Esophagus muscularis mucosa (tissue), 4 donors: ENCODE measurements at regions not wholly inside any gene's neighbourhood (a gene's known extent, or its start where the extent isn't known, plus 50 kb on each side); places are given as distances from the start of the nearest gene placed in this dataset.

Experiments
- DNase-seq: peaks from one replicate; pipeline ENCODE4 v3.0.0-alpha.2; 2017; ENCODE audit errors: extremely low spot score
- H3K27ac ChIP-seq, 4 donors: fragments of 200-600 bp; sonication (generic); replicated peaks in 1 of 4; 1 replicate in 3 of 4; 2 replicates in 1 of 4; pipeline ENCODE4 v1.5.1; 2016 to 2019; ENCODE audit warnings: mild to moderate bottlenecking in 1 of 4
- H3K27me3 ChIP-seq, 4 donors: fragments of 200-600 bp; sonication (generic); one replicate each; pipeline versions ENCODE4 v1.5.1 to v1.6.0; 2016 to 2019
- H3K36me3 ChIP-seq, 4 donors: fragments of 200-600 bp; sonication (generic); one replicate each; pipeline ENCODE4 v1.5.1; 2016 to 2019
- H3K4me1 ChIP-seq, 4 donors: fragments of 200-600 bp; sonication (generic); one replicate each; pipeline ENCODE4 v1.5.1; 2016 to 2019
- H3K4me3 ChIP-seq, 4 donors: fragments of 200-600 bp; sonication (generic); 1 replicate in 2 of 4; 2 replicates in 2 of 4; pipeline ENCODE4 v1.5.1; 2016 to 2019; ENCODE audit warnings: mild to moderate bottlenecking in 4 of 4, moderate library complexity in 1 of 4
- H3K9me3 ChIP-seq, 4 donors: fragments of 200-600 bp; sonication (generic); 1 replicate in 3 of 4; 2 replicates in 1 of 4; pipeline ENCODE4 v1.5.1; 2016 to 2019
- EP300 ChIP-seq: sonication (generic); formaldehyde crosslinking; IDR thresholded peaks from one replicate; pipeline ENCODE4 v1.6.1; 2017; ENCODE audit warnings: antibody characterized with exemption
- POLR2A ChIP-seq: fragments of 450-650 bp; IDR thresholded peaks from one replicate; pipeline ENCODE4 v1.6.1; 2017; ENCODE audit warnings: antibody characterized with exemption, moderate library complexity, mild to moderate bottlenecking, low read depth
- POLR2AphosphoS5 ChIP-seq, 2 donors: sonication (generic); formaldehyde crosslinking; IDR thresholded peaks; one replicate each; pipeline ENCODE4 v1.6.1; 2017; ENCODE audit warnings: antibody characterized with exemption in 2 of 2
- WGBS: methylation state at CpG from one replicate; pipeline ENCODE4 v1.1.5; 2018; 5-methylcytosine and 5-hydroxymethylcytosine counted together
- intact Hi-C: fragments of 100-400 bp; cut with DNase I; formaldehyde crosslinking; loops from one replicate; pipeline ENCODE4 v1.15.1; 2023
- TF ChIP-seq, protein P1 (sequence below), 3 experiments: fragments of 200-600 bp in 2 of 3; fragments of 450-650 bp in 1 of 3; sonication (generic) in 2 of 3; IDR thresholded peaks; one replicate each; pipeline ENCODE4 v1.5.1; 2017 to 2019; ENCODE audit warnings: antibody characterized with exemption in 3 of 3, mild to moderate bottlenecking in 2 of 3, moderate library complexity in 1 of 3

GRCh38 chr12:77299910-77300669 is 234.7 kb upstream of the E2F7 start:
- Histone ChIP-seq H3K9me3 (no peaks in the 10 kb centered on the region), H3K4me1 (no peaks in the 10 kb centered on the region), H3K27me3 (no peaks in the 10 kb centered on the region), H3K4me3 (no peak overlapping the region), H3K36me3 (no peaks in the 10 kb centered on the region), H3K27ac (no peak overlapping the region)
- TF ChIP-seq EP300 (no peak), POLR2A (no peak), POLR2AphosphoS5 (IDR thresholded peaks at IDR 0.05) (no peak)
- TF ChIP-seq, protein P1, sequence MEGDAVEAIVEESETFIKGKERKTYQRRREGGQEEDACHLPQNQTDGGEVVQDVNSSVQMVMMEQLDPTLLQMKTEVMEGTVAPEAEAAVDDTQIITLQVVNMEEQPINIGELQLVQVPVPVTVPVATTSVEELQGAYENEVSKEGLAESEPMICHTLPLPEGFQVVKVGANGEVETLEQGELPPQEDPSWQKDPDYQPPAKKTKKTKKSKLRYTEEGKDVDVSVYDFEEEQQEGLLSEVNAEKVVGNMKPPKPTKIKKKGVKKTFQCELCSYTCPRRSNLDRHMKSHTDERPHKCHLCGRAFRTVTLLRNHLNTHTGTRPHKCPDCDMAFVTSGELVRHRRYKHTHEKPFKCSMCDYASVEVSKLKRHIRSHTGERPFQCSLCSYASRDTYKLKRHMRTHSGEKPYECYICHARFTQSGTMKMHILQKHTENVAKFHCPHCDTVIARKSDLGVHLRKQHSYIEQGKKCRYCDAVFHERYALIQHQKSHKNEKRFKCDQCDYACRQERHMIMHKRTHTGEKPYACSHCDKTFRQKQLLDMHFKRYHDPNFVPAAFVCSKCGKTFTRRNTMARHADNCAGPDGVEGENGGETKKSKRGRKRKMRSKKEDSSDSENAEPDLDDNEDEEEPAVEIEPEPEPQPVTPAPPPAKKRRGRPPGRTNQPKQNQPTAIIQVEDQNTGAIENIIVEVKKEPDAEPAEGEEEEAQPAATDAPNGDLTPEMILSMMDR (IDR thresholded peaks at IDR 0.05): no peak
- DNase-seq: no peak
- WGBS: 70% methylated on average over 4 of the region's 4 CpGs
- intact Hi-C loops: no loop called here

DNA sequence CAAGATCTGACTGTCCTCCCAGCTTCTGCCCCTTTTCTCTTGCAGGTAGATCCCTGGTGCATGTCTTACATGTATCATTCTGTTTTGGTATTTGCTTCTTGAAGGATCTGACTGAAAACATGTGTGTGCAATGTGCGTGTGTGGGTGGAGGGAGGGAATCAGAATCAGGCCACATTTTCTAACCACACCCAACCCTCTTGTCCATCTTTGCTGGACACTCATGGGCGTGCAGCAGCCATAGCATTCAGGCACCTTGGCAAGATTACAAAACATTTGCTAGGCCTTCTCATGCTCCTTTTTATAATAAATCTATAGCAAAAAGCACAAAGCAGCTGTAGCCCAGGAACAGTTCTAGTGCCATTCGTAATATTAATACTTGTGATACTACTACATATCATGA is 233.6 kb upstream of the E2F7 start:
- intact Hi-C loops: no loop called here
- H3K36me3 ChIP-seq: no peaks in the 10 kb centered on the region

DNA sequence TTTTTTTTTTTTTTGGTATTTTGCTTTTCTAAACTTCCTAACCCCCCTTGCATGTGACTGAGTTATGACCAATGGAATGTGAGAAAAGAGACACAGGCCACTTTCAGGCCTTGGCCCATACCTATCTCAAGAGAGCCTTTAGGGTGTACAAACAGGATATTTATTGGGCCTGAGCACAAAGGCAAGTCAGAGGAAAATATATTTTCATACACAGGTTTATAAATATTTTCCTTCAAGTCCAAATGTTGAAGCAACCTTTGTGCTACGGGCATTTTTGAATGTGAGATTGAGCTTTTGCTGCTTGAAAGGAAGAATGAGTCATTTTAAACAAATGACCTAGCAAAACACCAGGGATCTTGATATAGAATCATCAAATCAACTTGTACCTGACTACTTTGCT is 228.6 kb upstream of the E2F7 start:
- no peak overlapping the region for H3K27ac ChIP-seq
- H3K27me3 ChIP-seq: no peaks in the 10 kb centered on the region
- no peak overlapping the region for H3K4me3 ChIP-seq
- no peaks in the 10 kb centered on the region for H3K9me3 ChIP-seq
- intact Hi-C loops: no loop called here
- H3K4me1 ChIP-seq: no peaks in the 10 kb centered on the region
- no peaks in the 10 kb centered on the region for H3K36me3 ChIP-seq
- WGBS: 92% methylated on average over 1 of the region's 1 CpG
- TF ChIP-seq, protein P1 (IDR thresholded peaks at IDR 0.05): no peak
- TF ChIP-seq POLR2AphosphoS5 (IDR thresholded peaks at IDR 0.05) (no peak), POLR2A (no peak), EP300 (no peak)
- no peak for DNase-seq

More for the DNA sequence above, 233.6 kb upstream of the E2F7 start:
- Histone ChIP-seq H3K27ac (no peak overlapping the region), H3K27me3 (no peaks in the 10 kb centered on the region), H3K4me1 (no peaks in the 10 kb centered on the region), H3K4me3 (no peak overlapping the region), H3K9me3 (no peaks in the 10 kb centered on the region)
- TF ChIP-seq EP300: no peak
- 76% methylated on average over 3 of the region's 3 CpGs for WGBS
- no peak for DNase-seq

DNA sequence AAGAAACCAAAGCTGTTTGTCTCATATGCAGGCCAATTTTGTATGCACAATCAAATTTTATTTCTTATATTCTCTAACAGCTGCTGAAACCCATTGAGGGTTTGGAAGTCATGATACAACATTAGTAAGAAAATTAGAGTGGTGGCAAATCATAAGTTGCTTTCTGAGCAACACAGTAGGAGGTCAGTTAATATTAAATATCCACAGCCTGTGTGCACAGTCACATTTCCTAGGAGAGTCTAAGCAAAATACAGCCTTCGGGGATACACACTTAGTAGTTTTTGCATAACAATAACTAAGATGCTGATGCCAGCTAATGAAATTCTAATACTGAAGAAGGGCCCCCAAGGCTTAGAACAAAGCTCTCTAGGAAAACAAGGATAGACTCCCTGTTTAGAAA is 209.6 kb upstream of the E2F7 start:
- H3K4me3 ChIP-seq: no peak overlapping the region
- H3K36me3 ChIP-seq: no peaks in the 10 kb centered on the region
- intact Hi-C loops: no loop called here
- TF ChIP-seq EP300: no peak
- no peak for TF ChIP-seq POLR2A
- TF ChIP-seq, protein P1 (IDR thresholded peaks at IDR 0.05): no peak
- no peak for TF ChIP-seq POLR2AphosphoS5 (IDR thresholded peaks at IDR 0.05)
- 89% methylated on average over 1 of the region's 1 CpG for WGBS
- no peak for DNase-seq
- no peaks in the 10 kb centered on the region for H3K9me3 ChIP-seq
- H3K27ac ChIP-seq: no peak overlapping the region
- no peaks in the 10 kb centered on the region for H3K4me1 ChIP-seq
- no peaks in the 10 kb centered on the region for H3K27me3 ChIP-seq

DNA sequence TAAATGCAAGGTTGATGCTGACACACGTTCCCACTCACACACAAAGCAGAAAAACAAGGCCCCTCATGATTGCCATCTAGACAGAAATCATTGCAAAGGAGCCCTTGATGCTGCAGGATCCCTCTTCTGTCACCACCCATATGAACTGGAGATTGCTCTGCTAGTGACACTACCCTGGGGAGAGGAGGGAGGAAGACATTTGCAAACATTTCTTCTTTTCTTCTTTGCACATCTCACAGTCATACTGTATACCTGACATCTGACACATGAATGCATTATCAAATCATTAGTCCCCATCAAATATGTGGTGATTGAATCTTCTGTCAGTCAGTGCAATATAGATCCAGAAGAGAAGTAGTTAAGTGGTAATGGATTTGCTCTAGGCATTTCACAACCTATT is 208.5 kb upstream of the E2F7 start:
- Histone ChIP-seq H3K27ac (no peak overlapping the region), H3K9me3 (no peaks in the 10 kb centered on the region), H3K4me1 (no peaks in the 10 kb centered on the region), H3K27me3 (no peaks in the 10 kb centered on the region), H3K4me3 (no peak overlapping the region), H3K36me3 (no peaks in the 10 kb centered on the region)
- intact Hi-C loops: no loop called here
- no peak for DNase-seq
- 44% methylated on average over 1 of the region's 1 CpG for WGBS
- TF ChIP-seq, protein P1 (IDR thresholded peaks at IDR 0.05): no peak
- TF ChIP-seq POLR2AphosphoS5 (IDR thresholded peaks at IDR 0.05) (no peak), EP300 (no peak), POLR2A (no peak)
